Liver (tissue), 7 donors: ENCODE measurements at regions not wholly inside any gene's neighbourhood (a gene's known extent, or its start where the extent isn't known, plus 50 kb on each side); places are given as distances from the start of the nearest gene placed in this dataset.

Experiments used
- DNase-seq: peaks from one replicate; pipeline ENCODE4 v3.0.0-alpha.2; 2017; ENCODE audit warnings: low spot score
- H3K27ac ChIP-seq, 2 donors: one replicate each; pipeline ENCODE4 v1.7.0; 2013; ENCODE audit warnings: inconsistent platforms in 2 of 2, low read length in 2 of 2, control low read depth in 1 of 2, low read depth in 1 of 2, mild to moderate bottlenecking in 1 of 2
- H3K27me3 ChIP-seq, 4 donors: one replicate each; pipeline versions ENCODE4 v1.6.1 to v1.7.0; 2013; ENCODE audit warnings: low read length in 3 of 4, inconsistent platforms in 1 of 4, mild to moderate bottlenecking in 1 of 4, moderate library complexity in 1 of 4; ENCODE audit not compliant: control insufficient read depth in 4 of 4, insufficient read depth in 4 of 4
- H3K36me3 ChIP-seq, 4 donors: one replicate each; pipeline versions ENCODE4 v1.6.1 to v1.7.0; 2013; ENCODE audit warnings: low read length in 3 of 4, mild to moderate bottlenecking in 3 of 4, low read depth in 1 of 4, moderate library complexity in 1 of 4; ENCODE audit not compliant: control insufficient read depth in 4 of 4, insufficient read depth in 3 of 4
- H3K4me1 ChIP-seq, 4 donors: one replicate each; pipeline versions ENCODE4 v1.6.1 to v1.7.0; 2013; ENCODE audit warnings: low read length in 3 of 4, mild to moderate bottlenecking in 3 of 4, moderate library complexity in 1 of 4; ENCODE audit not compliant: control insufficient read depth in 4 of 4, insufficient read depth in 4 of 4
- H3K4me3 ChIP-seq, 3 donors: one replicate each; pipeline versions ENCODE4 v1.6.1 to v1.7.0; 2013; ENCODE audit warnings: low read length in 3 of 3, control low read depth in 1 of 3, low read depth in 1 of 3, mild to moderate bottlenecking in 1 of 3
- H3K9ac ChIP-seq, 2 donors: one replicate each; pipeline ENCODE4 v1.7.0; 2013; ENCODE audit warnings: low read length in 2 of 2, mild to moderate bottlenecking in 2 of 2, moderate library complexity in 2 of 2, control low read depth in 1 of 2, low read depth in 1 of 2
- H3K9me3 ChIP-seq, 4 donors: one replicate each; pipeline versions ENCODE4 v1.6.1 to v1.7.0; 2013; ENCODE audit warnings: low read length in 3 of 4; ENCODE audit not compliant: control insufficient read depth in 4 of 4
- ATF3 ChIP-seq: IDR thresholded peaks from 2 replicates; pipeline ENCODE4 v1.6.1; 2016; ENCODE audit warnings: antibody characterized with exemption
- FOXA1 ChIP-seq: IDR thresholded peaks from 2 replicates; pipeline ENCODE4 v1.6.1; 2016; ENCODE audit warnings: antibody characterized with exemption
- FOXA2 ChIP-seq: IDR thresholded peaks from 2 replicates; pipeline ENCODE4 v1.6.1; 2016; ENCODE audit warnings: antibody characterized with exemption
- GABPA ChIP-seq, 2 donors: IDR thresholded peaks in 1 of 2; conservative IDR thresholded peaks in 1 of 2; 2 replicates each; pipeline ENCODE4 v1.6.1; 2016; ENCODE audit warnings: antibody characterized with exemption in 2 of 2, mild to moderate bottlenecking in 1 of 2, moderate library complexity in 1 of 2
- HNF4A ChIP-seq, 2 donors: conservative IDR thresholded peaks; 2 replicates each; pipeline ENCODE4 v1.6.1; 2016; ENCODE audit warnings: antibody characterized with exemption in 2 of 2, mild to moderate bottlenecking in 2 of 2
- MAX ChIP-seq: IDR thresholded peaks from 2 replicates; pipeline ENCODE4 v1.6.1; 2016; ENCODE audit warnings: antibody characterized with exemption
- RAD21 ChIP-seq, 2 donors: IDR thresholded peaks; 2 replicates each; pipeline ENCODE4 v1.6.1; 2016; ENCODE audit warnings: antibody characterized with exemption in 2 of 2, mild to moderate bottlenecking in 2 of 2
- REST ChIP-seq: IDR thresholded peaks from 2 replicates; pipeline ENCODE4 v1.6.1; 2016; ENCODE audit warnings: antibody characterized with exemption, mild to moderate bottlenecking
- RXRA ChIP-seq, 2 donors: IDR thresholded peaks; 2 replicates each; pipeline ENCODE4 v1.6.1; 2017 to 2018; ENCODE audit warnings: antibody characterized with exemption in 2 of 2, mild to moderate bottlenecking in 1 of 2
- SP1 ChIP-seq: IDR thresholded peaks from 2 replicates; pipeline ENCODE4 v1.6.1; 2018; ENCODE audit warnings: antibody characterized with exemption, mild to moderate bottlenecking
- TAF1 ChIP-seq: conservative IDR thresholded peaks from 2 replicates; pipeline ENCODE4 v1.6.1; 2016; ENCODE audit warnings: antibody characterized with exemption, mild to moderate bottlenecking
- YY1 ChIP-seq: IDR thresholded peaks from 2 replicates; pipeline ENCODE4 v1.6.1; 2016; ENCODE audit warnings: antibody characterized with exemption, mild to moderate bottlenecking
- ZBTB33 ChIP-seq: IDR thresholded peaks from 2 replicates; pipeline ENCODE4 v1.6.1; 2016; ENCODE audit warnings: antibody characterized with exemption
- WGBS: extraction: QIAGEN DNeasy Blood & Tissue Kit; methylation state at CpG from one replicate; pipeline ENCODE4 v1.1.7; 2013; 5-methylcytosine and 5-hydroxymethylcytosine counted together
- donor health status: healthy.
- donor health status: healthy.
- donor health status: healthy.
- donor health status: healthy.

- no peaks in the 10 kb centered on the region for H3K9me3 ChIP-seq
- H3K4me1 ChIP-seq = no peaks in the 10 kb centered on the region
- no peak overlapping the region for H3K27ac ChIP-seq
- WGBS = 89% methylated on average over 6 of the region's 6 CpGs
- TF ChIP-seq ZBTB33 (no peak), YY1 (no peak), FOXA2 (no peak), RXRA (IDR thresholded peaks at IDR 0.05) (no peak), SP1 (no peak), GABPA (IDR thresholded peaks at IDR 0.05 in 1 of 2, conservative IDR thresholded peaks at IDR 0.05 in 1 of 2) (no peak), REST (no peak), ATF3 (no peak), TAF1 (no peak), RAD21 (IDR thresholded peaks at IDR 0.05) (no peak), FOXA1 (no peak), MAX (no peak)
- DNase-seq = no peak
- no peaks in the 10 kb centered on the region for H3K27me3 ChIP-seq
- no peak overlapping the region for H3K4me3 ChIP-seq
- no peaks in the 10 kb centered on the region for H3K36me3 ChIP-seq
- no peak overlapping the region for H3K9ac ChIP-seq
These were observed 77.1 kb upstream of the FIBIN start for GRCh38 chr11:26916805-26917204.

- WGBS = 88% methylated on average over 3 of the region's 3 CpGs
- H3K27ac ChIP-seq = no peak overlapping the region
- TF ChIP-seq HNF4A (conservative IDR thresholded peaks at IDR 0.05) (no peak), ATF3 (no peak)
- H3K4me3 ChIP-seq = no peak overlapping the region
- no peaks in the 10 kb centered on the region for H3K4me1 ChIP-seq
- H3K36me3 ChIP-seq = no peaks in the 10 kb centered on the region
- no peaks in the 10 kb centered on the region for H3K9me3 ChIP-seq
- no peaks in the 10 kb centered on the region for H3K27me3 ChIP-seq
- H3K9ac ChIP-seq = no peak overlapping the region
- no peak for DNase-seq
These were observed 65.3 kb upstream of the FIBIN start for GRCh38 chr11:26928582-26928981.
